PC-9 (cell line): ENCODE measurements at regions not wholly inside any gene's neighbourhood (a gene's known extent, or its start where the extent isn't known, plus 50 kb on each side); places are given as distances from the start of the nearest gene placed in this dataset.

Experiments used
- BruUV-seq: library from RNA; stranded (reverse); fragments of 400-500 nt; replicated peaks from 2 replicates; lab custom pipeline; 2021; lab: Mats Ljungman, UMichigan
- CTCF ChIA-PET: fragments of 300-600 bp; sonication (Branson Sonifier 250); formaldehyde crosslinking; loops from one replicate; lab custom pipeline; 2022; ENCODE audit warnings: antibody characterized with exemption; lab: Charles Lee
- POLR2A ChIA-PET: fragments of 300-600 bp; sonication (Branson Sonifier 250); formaldehyde crosslinking; loops from one replicate; lab custom pipeline; 2022; ENCODE audit warnings: antibody characterized with exemption; ENCODE audit not compliant: unreplicated experiment; lab: Charles Lee
- DNase-seq, 2 experiments: peaks; one replicate each; pipeline versions ENCODE4 v3.0.0 to v3.0.0-alpha.2; 2015 to 2022; ENCODE audit warnings: mixed read lengths in 1 of 2
- H2AFZ ChIP-seq: fragments of 200-600 bp; sonication (generic); 2 replicates; pipeline ENCODE4 v1.8.1; 2017; ENCODE audit warnings: antibody characterized with exemption
- H3F3A ChIP-seq: fragments of 200-600 bp; sonication (generic); 2 replicates; pipeline ENCODE4 v1.8.1; 2017; ENCODE audit warnings: antibody characterized with exemption, mild to moderate bottlenecking, low read depth; ENCODE audit not compliant: insufficient read depth
- H3K27ac ChIP-seq: fragments of 200-600 bp; sonication (generic); 2 replicates; pipeline ENCODE4 v1.6.1; 2016; ENCODE audit warnings: mixed run types
- H3K27me3 ChIP-seq: fragments of 200-600 bp; sonication (generic); 2 replicates; pipeline ENCODE4 v1.6.1; 2016; ENCODE audit warnings: low read depth, mixed run types; ENCODE audit not compliant: insufficient read depth
- H3K36me3 ChIP-seq: fragments of 200-600 bp; sonication (generic); 2 replicates; pipeline ENCODE4 v1.6.1; 2016; ENCODE audit warnings: low read depth, mixed run types
- H3K4me1 ChIP-seq: fragments of 200-600 bp; sonication (generic); replicated peaks from 2 replicates; pipeline ENCODE4 v1.6.1; 2016; ENCODE audit warnings: mixed run types; ENCODE audit not compliant: insufficient read depth
- H3K4me2 ChIP-seq: fragments of 200-600 bp; sonication (generic); 2 replicates; pipeline ENCODE4 v1.6.1; 2017; ENCODE audit warnings: mixed run types
- H3K4me3 ChIP-seq: fragments of 200-600 bp; sonication (generic); 2 replicates; pipeline ENCODE4 v1.6.1; 2016; ENCODE audit warnings: mixed run types
- H3K79me2 ChIP-seq: fragments of 200-600 bp; sonication (generic); 2 replicates; pipeline ENCODE4 v1.6.1; 2017; ENCODE audit warnings: low read depth, mixed run types
- H3K9me2 ChIP-seq: fragments of 200-600 bp; sonication (generic); 2 replicates; pipeline ENCODE4 v1.8.1; 2017; ENCODE audit warnings: mild to moderate bottlenecking; ENCODE audit not compliant: insufficient read depth
- H3K9me3 ChIP-seq: fragments of 200-600 bp; sonication (generic); 2 replicates; pipeline ENCODE4 v1.8.1; 2016; ENCODE audit warnings: low read depth; ENCODE audit not compliant: insufficient read depth
- H4K20me1 ChIP-seq: fragments of 200-600 bp; sonication (generic); 2 replicates; pipeline ENCODE4 v1.8.1; 2017; ENCODE audit not compliant: insufficient read depth
- CTCF ChIP-seq: fragments of 200-600 bp; sonication (generic); conservative IDR thresholded peaks from 2 replicates; pipeline ENCODE4 v1.6.1; 2017; ENCODE audit warnings: mixed run types, antibody characterized with exemption, mild to moderate bottlenecking, moderate library complexity
- EZH2 ChIP-seq: fragments of 200-600 bp; sonication (generic); IDR thresholded peaks from 2 replicates; pipeline ENCODE4 v1.8.0; 2017; ENCODE audit warnings: antibody characterized with exemption, low read depth
- intact Hi-C: fragments of 100-400 bp; cut with micrococcal nuclease; formaldehyde crosslinking; loops from one replicate; pipeline ENCODE4 v1.10.0; 2022; ENCODE audit not compliant: unreplicated experiment

DNA sequence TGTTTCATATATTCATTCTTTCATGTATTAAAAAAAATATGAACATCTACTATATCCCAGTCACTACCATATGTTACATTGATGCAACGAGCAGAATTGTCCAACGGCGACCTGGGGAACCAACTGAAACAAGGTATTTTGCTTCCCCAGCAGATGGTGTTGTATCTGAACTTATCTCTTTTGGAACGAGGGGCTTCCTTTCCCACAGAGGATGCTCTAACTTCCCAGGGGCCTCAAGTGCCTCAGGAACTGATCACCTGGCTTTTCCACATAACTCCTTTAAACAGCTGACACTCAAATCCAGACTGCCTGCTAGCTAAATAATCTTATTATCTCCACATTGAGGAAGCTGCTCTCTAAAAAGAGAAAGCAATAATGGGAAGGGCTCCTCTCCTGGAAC is 259.3 kb downstream of the HTR7 start:
- ChIA-PET CTCF (no interaction called here), POLR2A (no interaction called here)
- no peak for TF ChIP-seq CTCF
- TF ChIP-seq EZH2 = no peak
- H3K27ac ChIP-seq = no peak overlapping the region
- H3K4me3 ChIP-seq = no peak overlapping the region
- BruUV-seq = no TSS peak
- H3K9me2 ChIP-seq = no peaks in the 10 kb centered on the region
- no peaks in the 10 kb centered on the region for H3K9me3 ChIP-seq
- H3K79me2 ChIP-seq = no peaks in the 10 kb centered on the region
- H3K4me2 ChIP-seq = no peak overlapping the region
- intact Hi-C loops = no loop called here
- no peaks in the 10 kb centered on the region for H3K27me3 ChIP-seq
- H2AFZ ChIP-seq = no peak overlapping the region
- H3K36me3 ChIP-seq = no peaks in the 10 kb centered on the region
- no peaks in the 10 kb centered on the region for H3F3A ChIP-seq
- no peaks in the 10 kb centered on the region for H3K4me1 ChIP-seq
- no peak for DNase-seq
- no peaks in the 10 kb centered on the region for H4K20me1 ChIP-seq

DNA sequence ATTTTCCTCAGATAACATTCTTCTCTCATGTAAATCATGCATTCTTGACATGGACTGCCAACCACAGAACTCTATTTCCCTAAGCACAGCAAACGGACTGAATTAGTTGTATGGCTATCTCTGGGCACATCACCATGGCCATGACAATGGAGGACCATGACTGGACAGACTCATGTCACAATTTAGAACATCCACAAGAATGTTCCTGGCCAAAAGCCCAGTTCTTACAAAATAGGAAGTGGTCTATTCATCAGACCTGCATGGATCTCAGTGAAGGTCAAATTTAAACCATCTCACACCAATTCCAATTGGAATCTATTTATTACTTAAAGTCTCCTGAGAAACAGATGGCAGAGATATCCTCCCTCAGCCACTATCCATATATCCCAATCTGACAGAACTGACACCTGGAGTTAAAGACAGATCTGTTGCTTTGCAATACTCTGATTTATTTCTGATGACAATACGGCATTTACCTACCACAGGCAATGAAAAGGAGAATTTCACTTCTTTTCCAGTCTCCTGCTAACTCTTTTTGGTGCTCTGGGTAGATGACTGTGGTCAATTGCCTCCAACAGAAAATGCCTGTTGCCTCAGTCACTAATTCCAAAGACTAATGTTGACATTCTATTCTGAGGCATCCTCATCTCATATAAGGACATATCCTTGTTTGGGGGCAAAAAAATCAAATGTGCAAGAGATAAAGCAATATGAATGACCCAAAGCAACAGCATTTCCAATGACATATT is 254.8 kb downstream of the HTR7 start:
- Histone ChIP-seq H3K4me2 (no peak overlapping the region), H3K27me3 (no peaks in the 10 kb centered on the region), H3K9me2 (no peaks in the 10 kb centered on the region), H3K79me2 (no peaks in the 10 kb centered on the region), H3K4me1 (no peaks in the 10 kb centered on the region), H3F3A (no peaks in the 10 kb centered on the region), H3K4me3 (no peak overlapping the region), H3K27ac (no peak overlapping the region), H4K20me1 (no peaks in the 10 kb centered on the region), H3K9me3 (no peaks in the 10 kb centered on the region), H2AFZ (no peak overlapping the region), H3K36me3 (no peaks in the 10 kb centered on the region)
- BruUV-seq = no TSS peak
- TF ChIP-seq CTCF (no peak), EZH2 (no peak)
- CTCF ChIA-PET = no interaction called here
- no peak for DNase-seq
- POLR2A ChIA-PET = no interaction called here
- intact Hi-C loops = no loop called here

GRCh38 chr10:90604636-90605035 is 253.2 kb downstream of the HTR7 start:
- ChIA-PET CTCF (no interaction called here), POLR2A (no interaction called here)
- DNase-seq = no peak
- no peaks in the 10 kb centered on the region for H3K4me1 ChIP-seq
- intact Hi-C loops = no loop called here
- BruUV-seq = no TSS peak
- no peaks in the 10 kb centered on the region for H3K36me3 ChIP-seq
- TF ChIP-seq CTCF = no peak
- TF ChIP-seq EZH2 = no peak
- no peak overlapping the region for H2AFZ ChIP-seq
- H3K27ac ChIP-seq = no peak overlapping the region
- no peaks in the 10 kb centered on the region for H4K20me1 ChIP-seq
- H3K4me3 ChIP-seq = no peak overlapping the region
- no peaks in the 10 kb centered on the region for H3F3A ChIP-seq
- no peaks in the 10 kb centered on the region for H3K79me2 ChIP-seq
- no peak overlapping the region for H3K4me2 ChIP-seq
- H3K9me2 ChIP-seq = no peaks in the 10 kb centered on the region
- no peaks in the 10 kb centered on the region for H3K9me3 ChIP-seq
- no peaks in the 10 kb centered on the region for H3K27me3 ChIP-seq
